OCI-LY3 (cell line): ENCODE measurements at regions not wholly inside any gene's neighbourhood (a gene's known extent, or its start where the extent isn't known, plus 50 kb on each side); places are given as distances from the start of the nearest gene placed in this dataset.
A peak's percentile ranks its signal among the peaks of the same experiment; 100 is the strongest.

Experiments used
- H2AFZ ChIP-seq: fragments of 200-600, 300-600 bp; shearing (Covaris generic); 2 replicates; pipeline ENCODE4 v1.6.0; 2014; ENCODE audit warnings: antibody characterized with exemption, low read depth, low read length
- H3K27ac ChIP-seq: fragments of 200-600, 300-600 bp; sonication (generic); 2 replicates; pipeline ENCODE4 v1.5.1; 2014; ENCODE audit warnings: mild to moderate bottlenecking, low read length, moderate library complexity, mixed read lengths
- H3K27me3 ChIP-seq: fragments of 200-600, 300-600 bp; sonication (generic); 2 replicates; pipeline ENCODE4 v1.6.1; 2014; ENCODE audit warnings: low read depth, low read length, mixed read lengths
- H3K36me3 ChIP-seq: fragments of 200-600, 300-600 bp; sonication (generic); replicated peaks from 2 replicates; pipeline ENCODE3; 2014; ENCODE audit warnings: low read depth, low read length, mixed read lengths
- H3K4me1 ChIP-seq: fragments of 300-600, 200-600 bp; sonication (generic); 2 replicates; pipeline ENCODE4 v1.6.1; 2014; ENCODE audit warnings: low read length, mixed read lengths
- H3K4me2 ChIP-seq: fragments of 200-600, 300-600 bp; sonication (generic); 2 replicates; pipeline ENCODE4 v1.6.1; 2014; ENCODE audit warnings: low read length, mixed read lengths
- H3K4me3 ChIP-seq: fragments of 300-600, 200-600 bp; sonication (generic); 2 replicates; pipeline ENCODE4 v1.5.1; 2014; ENCODE audit warnings: antibody characterized with exemption, mild to moderate bottlenecking, low read length, moderate library complexity
- H3K79me2 ChIP-seq: fragments of 300-600, 200-600 bp; shearing (Covaris generic); 2 replicates; pipeline ENCODE4 v1.6.1; 2014; ENCODE audit warnings: mild to moderate bottlenecking, low read length, mixed read lengths
- H3K9ac ChIP-seq: fragments of 300-600, 200-600 bp; shearing (Covaris generic); 2 replicates; pipeline ENCODE4 v1.6.0; 2014; ENCODE audit warnings: mild to moderate bottlenecking, low read length, moderate library complexity
- H3K9me3 ChIP-seq: fragments of 200-600, 300-600 bp; shearing (Covaris generic); 2 replicates; pipeline ENCODE4 v1.6.1; 2014; ENCODE audit warnings: low read length, mixed read lengths; ENCODE audit not compliant: insufficient read depth
- H4K20me1 ChIP-seq: fragments of 200-600, 300-600 bp; sonication (generic); 2 replicates; pipeline ENCODE4 v1.6.1; 2016; ENCODE audit warnings: low read length, mixed read lengths; ENCODE audit not compliant: insufficient read depth
- CTCF ChIP-seq: fragments of 200-600, 300-600 bp; sonication (generic); IDR thresholded peaks from 2 replicates; pipeline ENCODE4 v1.5.1; 2014; ENCODE audit warnings: antibody characterized with exemption, low read length, low read depth
- EZH2phosphoT487 ChIP-seq: fragments of 200-600 bp; shearing (Covaris generic); IDR thresholded peaks from 2 replicates; pipeline ENCODE4 v1.6.1; 2018; ENCODE audit warnings: antibody characterized with exemption, mixed run types, low read depth

- Histone ChIP-seq H3K4me3 (no peak overlapping the region), H3K27ac (no peak overlapping the region), H3K4me2 (no peak overlapping the region)
Observed at GRCh38 chr6:28597924-28598722, 72.4 kb downstream of the GPX5 start.

GRCh38 chr6:28598757-28599686 lies 73.3 kb downstream of the GPX5 start:
- Histone ChIP-seq H3K27me3 (no peaks in the 10 kb centered on the region), H2AFZ (no peak overlapping the region), H3K27ac (no peak overlapping the region), H3K79me2 (no peaks in the 10 kb centered on the region), H3K36me3 (no peaks in the 10 kb centered on the region), H3K9ac (no peak overlapping the region), H4K20me1 (no peaks in the 10 kb centered on the region), H3K4me2 (no peak overlapping the region), H3K4me3 (no peak overlapping the region), H3K9me3 (no peaks in the 10 kb centered on the region), H3K4me1 (no peaks in the 10 kb centered on the region)
- no peak for TF ChIP-seq CTCF
- TF ChIP-seq EZH2phosphoT487, result no peak

More at GRCh38 chr6:28597924-28598722, 72.4 kb downstream of the GPX5 start:
- Histone ChIP-seq H3K4me1 (no peaks in the 10 kb centered on the region), H3K79me2 (no peaks in the 10 kb centered on the region), H2AFZ (no peak overlapping the region), H3K9ac (no peak overlapping the region), H4K20me1 (no peaks in the 10 kb centered on the region), H3K36me3 (no peaks in the 10 kb centered on the region), H3K27me3 (no peaks in the 10 kb centered on the region), H3K9me3 (no peaks in the 10 kb centered on the region)
- TF ChIP-seq EZH2phosphoT487, result no peak
- TF ChIP-seq CTCF, result no peak

- no peak overlapping the region for H2AFZ ChIP-seq
- H3K9ac ChIP-seq, result no peak overlapping the region
- no peaks in the 10 kb centered on the region for H4K20me1 ChIP-seq
- no peak overlapping the region for H3K4me3 ChIP-seq
- H3K4me1 ChIP-seq, result no peaks in the 10 kb centered on the region
- H3K36me3 ChIP-seq, result no peaks in the 10 kb centered on the region
- H3K27me3 ChIP-seq, result no peaks in the 10 kb centered on the region
- no peak overlapping the region for H3K27ac ChIP-seq
- H3K4me2 ChIP-seq, result no peak overlapping the region
- no peak for TF ChIP-seq CTCF
- no peak for TF ChIP-seq EZH2phosphoT487
- H3K9me3 ChIP-seq, result no peaks in the 10 kb centered on the region
- H3K79me2 ChIP-seq, result no peaks in the 10 kb centered on the region
Observed at GRCh38 chr6:28600245-28600644, 74.6 kb downstream of the GPX5 start.

- no peaks in the 10 kb centered on the region for H3K79me2 ChIP-seq
- no peak overlapping the region for H2AFZ ChIP-seq
- no peaks in the 10 kb centered on the region for H3K27me3 ChIP-seq
- H3K4me2 ChIP-seq, result 0 out of 2 replicates have a peak overlapping the region, but pooled peaks have one; percentile 4
- H3K4me3 ChIP-seq, result no peak overlapping the region
- no peaks in the 10 kb centered on the region for H4K20me1 ChIP-seq
- TF ChIP-seq EZH2phosphoT487, result no peak
- H3K36me3 ChIP-seq, result no peaks in the 10 kb centered on the region
- no peak overlapping the region for H3K27ac ChIP-seq
- no peaks in the 10 kb centered on the region for H3K4me1 ChIP-seq
- no peak overlapping the region for H3K9ac ChIP-seq
- no peaks in the 10 kb centered on the region for H3K9me3 ChIP-seq
Observed at GRCh38 chr6:28603891-28604290, 78.2 kb downstream of the GPX5 start.
